MM.1S (cell line): ENCODE measurements at regions not wholly inside any gene's neighbourhood (a gene's known extent, or its start where the extent isn't known, plus 50 kb on each side); places are given as distances from the start of the nearest gene placed in this dataset.

Experiments used
- DNase-seq: peaks from one replicate; pipeline ENCODE4 v3.0.0-alpha.2; 2015
- H2AFZ ChIP-seq: fragments of 300-600 bp; sonication (generic); 2 replicates; pipeline ENCODE4 v1.6.0; 2016; ENCODE audit warnings: antibody characterized with exemption, low read length
- H3F3A ChIP-seq: fragments of 300-600 bp; sonication (generic); 2 replicates; pipeline ENCODE4 v1.6.1; 2016; ENCODE audit warnings: mild to moderate bottlenecking, antibody characterized with exemption, low read length, moderate library complexity, mixed read lengths; ENCODE audit not compliant: insufficient read depth
- H3K27ac ChIP-seq: fragments of 300-600 bp; sonication (generic); 2 replicates; pipeline ENCODE4 v1.5.1; 2016; ENCODE audit warnings: mild to moderate bottlenecking, low read length
- H3K27me3 ChIP-seq: fragments of 300-600 bp; sonication (generic); replicated peaks from 2 replicates; pipeline ENCODE4 v1.6.0; 2016; ENCODE audit warnings: low read length; ENCODE audit not compliant: insufficient read depth
- H3K36me3 ChIP-seq: fragments of 300-600 bp; sonication (generic); replicated peaks from 2 replicates; pipeline ENCODE4 v1.6.1; 2016; ENCODE audit warnings: mild to moderate bottlenecking, low read length, mixed read lengths; ENCODE audit not compliant: insufficient read depth
- H3K4me1 ChIP-seq: fragments of 300-600 bp; sonication (generic); 2 replicates; pipeline ENCODE4 v1.6.1; 2016; ENCODE audit warnings: low read length, mixed read lengths
- H3K4me2 ChIP-seq: fragments of 300-600 bp; sonication (generic); 2 replicates; pipeline ENCODE4 v1.6.0; 2016; ENCODE audit warnings: low read depth, low read length
- H3K4me3 ChIP-seq: fragments of 300-600 bp; sonication (generic); 2 replicates; pipeline ENCODE4 v1.5.1; 2016; ENCODE audit warnings: low read length, mixed read lengths
- H3K79me2 ChIP-seq: fragments of 300-600 bp; sonication (generic); 2 replicates; pipeline ENCODE4 v1.6.1; 2016; ENCODE audit warnings: mixed run types, low read length, mixed read lengths
- H3K9ac ChIP-seq: fragments of 300-600 bp; sonication (generic); 2 replicates; pipeline ENCODE4 v1.6.1; 2016; ENCODE audit warnings: low read length, mixed read lengths
- H3K9me2 ChIP-seq: fragments of 300-600 bp; sonication (generic); replicated peaks from 2 replicates; pipeline ENCODE4 v1.6.1; 2016; ENCODE audit warnings: mild to moderate bottlenecking, low read length, mixed read lengths; ENCODE audit not compliant: insufficient read depth
- H3K9me3 ChIP-seq: fragments of 300-600 bp; sonication (generic); replicated peaks from 2 replicates; pipeline ENCODE4 v1.6.1; 2016; ENCODE audit warnings: mild to moderate bottlenecking, low read length, mixed read lengths; ENCODE audit not compliant: insufficient read depth
- H4K20me1 ChIP-seq: fragments of 300-600 bp; sonication (generic); 2 replicates; pipeline ENCODE4 v1.6.1; 2016; ENCODE audit warnings: mild to moderate bottlenecking, low read length, moderate library complexity, mixed read lengths; ENCODE audit not compliant: insufficient read depth
- CTCF ChIP-seq: fragments of 300-600 bp; sonication (generic); IDR thresholded peaks from 2 replicates; pipeline ENCODE4 v1.5.1; 2016; ENCODE audit warnings: antibody characterized with exemption, low read length, mixed read lengths
- EZH2 ChIP-seq: fragments of 300-600 bp; sonication (generic); optimal IDR thresholded peaks from 2 replicates; pipeline ENCODE3; 2017; ENCODE audit warnings: low read depth, mild to moderate bottlenecking, antibody characterized with exemption, low read length, mixed read lengths
- EZH2phosphoT487 ChIP-seq: fragments of 300-600 bp; sonication (generic); IDR thresholded peaks from 2 replicates; pipeline ENCODE4 v1.6.1; 2018; ENCODE audit warnings: antibody characterized with exemption, low read length

GRCh38 chr7:155229548-155230168, 68.0 kb upstream of the INSIG1 start:
- Histone ChIP-seq H4K20me1 (no peaks in the 10 kb centered on the region), H3F3A (no peaks in the 10 kb centered on the region), H2AFZ (no peak overlapping the region), H3K27ac (no peak overlapping the region), H3K9me3 (no peaks in the 10 kb centered on the region), H3K9ac (no peak overlapping the region), H3K4me3 (no peak overlapping the region), H3K27me3 (peaks cover 72% of the 10 kb centered on the region), H3K4me2 (no peak overlapping the region), H3K4me1 (no peaks in the 10 kb centered on the region), H3K79me2 (no peaks in the 10 kb centered on the region), H3K36me3 (no peaks in the 10 kb centered on the region), H3K9me2 (no peaks in the 10 kb centered on the region)
- no peak for DNase-seq
- no peak for TF ChIP-seq EZH2phosphoT487
- TF ChIP-seq EZH2, result no peak
- TF ChIP-seq CTCF, result no peak

GRCh38 chr7:155230169-155230593, 67.5 kb upstream of the INSIG1 start:
- Histone ChIP-seq H3K9me3 (no peaks in the 10 kb centered on the region), H3K36me3 (no peaks in the 10 kb centered on the region), H3F3A (no peaks in the 10 kb centered on the region), H3K27ac (no peak overlapping the region), H3K9me2 (no peaks in the 10 kb centered on the region), H3K4me1 (no peaks in the 10 kb centered on the region), H3K79me2 (no peaks in the 10 kb centered on the region), H4K20me1 (no peaks in the 10 kb centered on the region), H2AFZ (no peak overlapping the region), H3K27me3 (peaks cover 72% of the 10 kb centered on the region), H3K9ac (no peak overlapping the region), H3K4me3 (no peak overlapping the region), H3K4me2 (no peak overlapping the region)
- no peak for DNase-seq
- no peak for TF ChIP-seq EZH2
- no peak for TF ChIP-seq EZH2phosphoT487
- TF ChIP-seq CTCF, result no peak

- Histone ChIP-seq H3K27ac (no peak overlapping the region), H3K9ac (no peak overlapping the region), H3K9me3 (no peaks in the 10 kb centered on the region), H2AFZ (no peak overlapping the region), H3F3A (no peaks in the 10 kb centered on the region), H3K4me3 (no peak overlapping the region), H3K79me2 (no peaks in the 10 kb centered on the region), H3K36me3 (no peaks in the 10 kb centered on the region), H4K20me1 (no peaks in the 10 kb centered on the region), H3K27me3 (peaks cover 72% of the 10 kb centered on the region), H3K4me2 (no peak overlapping the region), H3K9me2 (no peaks in the 10 kb centered on the region), H3K4me1 (no peaks in the 10 kb centered on the region)
- no peak for DNase-seq
- no peak for TF ChIP-seq EZH2
- no peak for TF ChIP-seq CTCF
- TF ChIP-seq EZH2phosphoT487, result no peak
Observed at GRCh38 chr7:155231241-155231800, 66.4 kb upstream of the INSIG1 start.
